ENCODE measurements at regions not wholly inside any gene's neighbourhood (a gene's known extent, or its start where the extent isn't known, plus 50 kb on each side); places are given as distances from the start of the nearest gene placed in this dataset.

- TF ChIP-seq, protein P1, sequence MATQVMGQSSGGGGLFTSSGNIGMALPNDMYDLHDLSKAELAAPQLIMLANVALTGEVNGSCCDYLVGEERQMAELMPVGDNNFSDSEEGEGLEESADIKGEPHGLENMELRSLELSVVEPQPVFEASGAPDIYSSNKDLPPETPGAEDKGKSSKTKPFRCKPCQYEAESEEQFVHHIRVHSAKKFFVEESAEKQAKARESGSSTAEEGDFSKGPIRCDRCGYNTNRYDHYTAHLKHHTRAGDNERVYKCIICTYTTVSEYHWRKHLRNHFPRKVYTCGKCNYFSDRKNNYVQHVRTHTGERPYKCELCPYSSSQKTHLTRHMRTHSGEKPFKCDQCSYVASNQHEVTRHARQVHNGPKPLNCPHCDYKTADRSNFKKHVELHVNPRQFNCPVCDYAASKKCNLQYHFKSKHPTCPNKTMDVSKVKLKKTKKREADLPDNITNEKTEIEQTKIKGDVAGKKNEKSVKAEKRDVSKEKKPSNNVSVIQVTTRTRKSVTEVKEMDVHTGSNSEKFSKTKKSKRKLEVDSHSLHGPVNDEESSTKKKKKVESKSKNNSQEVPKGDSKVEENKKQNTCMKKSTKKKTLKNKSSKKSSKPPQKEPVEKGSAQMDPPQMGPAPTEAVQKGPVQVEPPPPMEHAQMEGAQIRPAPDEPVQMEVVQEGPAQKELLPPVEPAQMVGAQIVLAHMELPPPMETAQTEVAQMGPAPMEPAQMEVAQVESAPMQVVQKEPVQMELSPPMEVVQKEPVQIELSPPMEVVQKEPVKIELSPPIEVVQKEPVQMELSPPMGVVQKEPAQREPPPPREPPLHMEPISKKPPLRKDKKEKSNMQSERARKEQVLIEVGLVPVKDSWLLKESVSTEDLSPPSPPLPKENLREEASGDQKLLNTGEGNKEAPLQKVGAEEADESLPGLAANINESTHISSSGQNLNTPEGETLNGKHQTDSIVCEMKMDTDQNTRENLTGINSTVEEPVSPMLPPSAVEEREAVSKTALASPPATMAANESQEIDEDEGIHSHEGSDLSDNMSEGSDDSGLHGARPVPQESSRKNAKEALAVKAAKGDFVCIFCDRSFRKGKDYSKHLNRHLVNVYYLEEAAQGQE (IDR thresholded peaks at IDR 0.05; ENCODE audit: unreplicated experiment) = no peak
- no peak for TF ChIP-seq CTCF (conservative IDR thresholded peaks at IDR 0.05; ENCODE audit: low read depth in 2 of 2)
- no peak for TF ChIP-seq EZH2 (IDR thresholded peaks at IDR 0.05; ENCODE audit: low read depth, unreplicated experiment)
- TF ChIP-seq STAT1 (IDR thresholded peaks at IDR 0.05; ENCODE audit: unreplicated experiment) = no peak
- TF ChIP-seq EZH2phosphoT487 (IDR thresholded peaks at IDR 0.05; ENCODE audit: unreplicated experiment) = no peak
- no peak for TF ChIP-seq POLR2AphosphoS5 (IDR thresholded peaks at IDR 0.05; ENCODE audit: low read depth)
- no peak for TF ChIP-seq JUNB (IDR thresholded peaks at IDR 0.05; ENCODE audit: unreplicated experiment)
- TF ChIP-seq ZNF462 (CRISPR knock-in tag; IDR thresholded peaks at IDR 0.05) = no peak
These were observed 1182.3 kb downstream of the CNTNAP5 start for GRCh38 chr2:125207431-125207830.
